SK-MEL-5 (cell line): ENCODE measurements at regions not wholly inside any gene's neighbourhood (a gene's known extent, or its start where the extent isn't known, plus 50 kb on each side); places are given as distances from the start of the nearest gene placed in this dataset.

Experiments used
- DNase-seq: peaks from one replicate; pipeline ENCODE4 v3.0.0-alpha.2; 2016; ENCODE audit warnings: low read depth, low spot score
- in situ Hi-C: cut with HindIII; loops from 2 replicates; pipeline ENCODE4 v1.10.0; 2016; ENCODE audit warnings: low sequenced_read_pairs, high pct_unique_total_duplicates, low pct_unique_long_range_greater_than_20kb

DNA sequence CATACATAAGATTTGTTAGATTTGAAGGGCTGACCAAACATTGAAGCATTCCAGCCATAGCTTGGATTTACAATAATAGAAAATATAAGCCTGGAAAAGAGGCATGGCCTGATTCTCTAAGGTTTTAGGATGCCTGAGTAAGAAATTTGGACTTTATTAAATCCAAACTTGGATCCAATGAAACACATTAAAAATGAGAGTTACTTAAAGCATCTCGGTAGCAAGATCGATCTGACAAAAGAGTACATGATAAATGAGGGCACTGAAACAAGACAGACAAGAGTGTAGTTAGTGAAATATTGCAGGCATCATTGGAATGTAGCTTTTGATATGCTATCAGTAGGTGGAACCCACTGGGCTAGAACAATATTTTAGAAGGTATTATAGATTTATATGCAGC lies 855.7 kb upstream of the DPPA4 start:
- no peak for DNase-seq
- in situ Hi-C loops, result no loop called here

DNA sequence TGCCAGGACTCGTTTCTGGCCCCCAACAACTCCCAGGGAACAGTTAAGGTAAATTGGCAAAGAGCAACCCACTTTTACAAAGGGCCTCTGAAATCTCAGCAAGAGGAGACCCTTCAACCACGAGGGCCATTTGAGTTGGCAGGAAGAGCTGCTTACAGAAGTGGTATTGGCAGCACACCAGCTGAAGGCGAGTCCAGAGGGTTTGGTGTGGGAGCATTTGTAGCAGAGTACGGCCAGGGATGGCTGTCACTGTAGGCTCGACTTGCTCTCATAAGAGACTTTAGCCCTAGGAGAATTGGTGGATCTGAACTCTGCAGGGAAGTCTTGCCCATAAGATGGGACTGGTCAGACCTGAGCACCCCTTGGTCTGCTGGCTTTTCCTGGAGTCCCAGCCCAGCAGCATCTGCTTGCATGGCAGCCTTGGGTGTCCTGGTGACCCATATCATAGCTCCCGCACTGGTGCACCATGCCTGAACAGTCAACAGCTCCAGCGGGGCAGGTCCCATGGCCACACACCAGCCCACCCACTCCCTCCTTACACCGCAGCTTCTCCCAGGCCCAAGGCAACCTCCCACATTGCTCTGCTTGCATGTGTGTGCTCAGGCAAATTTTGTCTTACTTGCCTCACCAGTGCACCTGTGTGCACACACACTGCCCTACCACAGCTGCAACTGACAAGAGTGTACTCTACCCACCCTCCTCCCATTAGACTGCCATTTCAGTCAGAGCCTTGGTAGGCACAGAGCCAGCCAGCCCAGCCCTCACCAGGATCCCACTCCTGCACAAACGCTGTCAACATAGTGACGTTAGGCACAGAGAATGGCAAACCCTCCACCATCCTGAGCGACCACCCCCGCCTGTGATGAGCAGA lies 861.6 kb upstream of the DPPA4 start:
- DNase-seq, result no peak
- in situ Hi-C loops, result no loop called here

DNA sequence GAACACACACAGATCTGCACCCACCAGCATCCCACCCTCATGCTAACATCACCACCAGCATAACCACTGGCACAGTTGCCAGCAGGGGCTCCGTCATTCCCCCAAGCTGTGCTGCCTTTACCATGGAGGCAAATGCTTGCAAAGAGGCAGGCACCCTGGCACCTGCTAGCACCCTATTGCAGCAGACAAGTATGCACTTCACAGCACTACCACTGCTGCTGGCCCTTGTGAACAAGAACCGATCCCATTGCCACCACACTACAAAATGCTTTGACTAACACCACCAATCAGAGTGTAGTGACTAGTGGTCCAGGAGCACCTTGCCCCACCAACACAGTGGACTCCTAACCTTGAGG lies 862.2 kb upstream of the DPPA4 start:
- no peak for DNase-seq
- in situ Hi-C loops, result no loop called here

DNA sequence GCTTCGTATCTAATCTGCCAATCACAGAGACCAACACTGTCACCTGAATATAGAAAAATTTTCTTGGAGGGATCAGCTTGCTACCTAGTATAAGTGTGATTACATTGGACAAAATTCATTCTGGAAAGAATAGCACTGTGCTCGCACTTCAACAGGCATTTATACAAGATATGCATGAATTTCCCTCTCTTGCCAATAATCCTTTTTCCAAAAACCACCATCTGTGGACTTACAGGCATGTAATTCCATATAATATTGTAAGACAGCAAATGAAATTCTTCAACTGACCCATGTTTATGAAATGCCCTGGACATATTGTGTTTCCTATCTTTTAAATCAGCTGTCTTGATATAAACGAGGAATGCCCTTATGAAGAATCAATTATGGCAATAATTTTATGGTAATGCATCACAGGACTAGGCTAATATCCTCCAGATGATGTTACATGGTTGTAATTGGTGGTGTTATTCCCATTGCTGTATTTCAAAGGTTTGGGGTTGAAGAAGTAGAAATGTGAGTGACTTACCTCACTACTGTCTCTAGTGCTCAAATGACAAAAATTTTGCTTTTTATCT lies 861.4 kb upstream of the NECTIN3 start:
- no peak for DNase-seq
- in situ Hi-C loops, result no loop called here

DNA sequence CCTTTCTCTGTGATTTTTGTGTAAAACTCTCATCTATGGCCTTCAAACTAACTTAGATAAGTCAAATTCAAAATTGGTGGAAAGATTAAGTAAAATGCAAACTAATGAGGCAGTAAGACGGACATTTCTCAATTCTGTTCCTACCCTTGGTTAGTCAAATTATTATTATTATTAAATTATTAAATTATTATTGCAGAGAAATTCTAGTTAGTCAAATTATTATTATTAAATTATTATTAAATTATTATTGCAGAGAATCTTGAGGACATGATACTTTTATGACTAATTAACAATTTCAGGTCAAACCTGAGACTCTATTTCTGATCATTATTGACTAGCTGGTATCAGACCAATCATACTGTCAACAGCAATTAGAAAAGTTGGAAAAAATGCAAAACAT lies 845.0 kb upstream of the NECTIN3 start:
- in situ Hi-C loops, result no loop called here
- no peak for DNase-seq

DNA sequence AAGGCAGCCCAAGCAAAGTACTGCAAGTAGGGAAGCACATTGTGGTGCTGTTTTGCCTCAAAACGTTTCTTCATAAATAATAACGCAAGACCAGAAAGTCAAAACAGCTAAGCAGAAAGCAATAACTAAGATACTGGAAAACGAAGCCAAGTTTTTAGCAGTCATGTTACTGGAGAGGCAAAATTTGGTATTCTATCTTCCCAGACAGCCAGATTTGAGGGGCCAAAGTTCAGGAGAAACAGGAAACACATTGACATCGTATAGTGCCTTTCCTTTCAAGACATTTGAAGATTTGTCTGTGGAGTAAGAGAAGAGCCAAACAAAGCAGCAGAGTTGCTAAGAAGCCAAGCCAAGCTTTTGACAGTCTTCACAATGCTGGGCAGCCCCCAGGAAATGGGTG lies 843.6 kb upstream of the NECTIN3 start:
- in situ Hi-C loops, result no loop called here

DNA sequence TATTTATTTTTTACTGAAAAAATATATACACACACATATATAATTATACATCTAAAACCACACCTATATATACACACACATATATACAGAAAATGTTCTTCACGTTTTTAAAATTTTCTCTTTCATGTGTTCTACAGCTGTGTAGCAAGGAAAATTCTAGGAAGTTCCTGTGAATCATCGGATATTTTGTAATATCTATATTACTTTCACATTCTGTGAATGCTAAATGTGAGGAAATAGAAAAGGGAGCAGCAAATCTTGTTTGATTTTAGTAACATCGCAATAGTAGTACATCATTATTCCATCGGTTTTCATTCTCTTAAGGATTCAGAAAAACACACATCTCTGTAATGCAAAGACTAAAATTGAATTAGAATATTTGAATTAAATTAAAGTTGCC lies 836.8 kb upstream of the NECTIN3 start:
- no peak for DNase-seq
- in situ Hi-C loops, result no loop called here

More for the DNA sequence above, 843.6 kb upstream of the NECTIN3 start:
- DNase-seq, result no peak

DNA sequence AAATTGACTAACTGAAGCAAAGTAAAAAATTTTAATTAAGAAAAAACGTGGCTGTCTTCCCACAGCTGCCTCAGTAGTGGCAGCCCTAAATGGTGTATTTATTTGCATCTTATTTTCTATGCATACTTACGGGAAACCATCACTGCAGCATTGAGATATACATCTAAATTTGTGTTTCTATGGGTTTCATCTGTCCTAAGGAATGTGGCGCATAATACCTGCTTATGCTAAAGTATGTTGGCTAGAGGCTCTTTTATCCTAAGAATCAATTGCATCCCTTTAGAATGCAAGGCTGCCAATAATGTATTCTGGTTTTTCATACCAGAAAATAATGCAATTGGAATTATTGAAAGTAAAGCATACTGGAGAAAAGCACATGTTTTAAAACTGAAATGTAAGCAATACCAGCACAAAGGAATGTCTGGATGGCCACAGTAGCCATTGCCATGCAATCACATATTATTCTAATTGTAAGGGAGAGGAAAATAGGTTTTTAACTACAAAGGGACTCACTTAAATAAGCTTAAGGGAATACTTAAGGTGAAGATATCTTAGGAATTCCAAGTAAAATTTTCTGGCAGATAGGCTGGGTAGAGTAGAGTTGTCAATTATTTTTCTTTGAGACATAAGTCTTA lies 834.5 kb upstream of the NECTIN3 start:
- DNase-seq, result no peak
- in situ Hi-C loops, result no loop called here

DNA sequence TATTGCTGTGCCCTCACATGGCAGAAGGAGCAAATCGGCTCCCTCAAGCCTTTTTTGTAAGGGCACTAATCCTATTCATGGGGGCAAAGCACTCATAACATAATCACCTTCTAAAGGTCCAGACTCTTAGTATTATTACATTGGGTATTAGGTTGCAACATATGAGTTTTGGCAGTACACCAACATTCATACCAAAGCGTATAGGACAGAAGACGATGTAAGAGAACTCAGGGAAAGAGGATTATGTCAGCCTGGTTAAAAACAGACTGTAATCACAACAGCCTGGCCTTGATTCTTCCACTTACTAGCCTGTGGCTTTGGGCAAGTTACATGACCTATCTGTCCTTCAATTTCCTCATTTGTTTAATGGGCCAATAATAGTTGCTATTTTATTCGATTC lies 828.5 kb upstream of the NECTIN3 start:
- no peak for DNase-seq
- in situ Hi-C loops, result no loop called here

DNA sequence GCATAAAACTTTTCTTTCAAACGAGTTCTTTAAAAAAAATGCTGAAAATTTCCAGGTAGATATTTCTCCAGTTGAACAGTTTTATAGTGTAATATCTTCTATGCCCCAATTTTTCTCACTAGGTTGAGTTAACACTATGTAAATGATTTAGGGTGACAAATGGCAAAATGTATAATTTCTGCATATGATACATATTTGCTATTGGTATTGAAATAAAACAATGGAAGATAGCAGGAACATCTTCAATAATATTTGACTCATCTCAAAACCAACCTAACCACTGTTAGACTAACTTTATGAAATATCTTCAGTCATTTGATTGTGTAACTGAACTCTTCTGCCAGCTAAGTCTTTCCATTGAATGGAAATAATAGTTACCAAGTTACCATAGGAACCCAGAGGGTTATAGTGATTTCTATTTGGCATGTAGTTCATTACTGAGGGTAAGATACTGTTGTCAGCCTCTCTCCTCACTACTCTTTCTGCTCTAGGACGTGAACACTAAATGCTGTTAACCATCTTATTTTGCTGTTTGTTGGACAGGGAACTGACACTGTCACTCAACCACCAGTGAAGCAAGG lies 824.7 kb upstream of the NECTIN3 start:
- in situ Hi-C loops, result no loop called here
- no peak for DNase-seq

DNA sequence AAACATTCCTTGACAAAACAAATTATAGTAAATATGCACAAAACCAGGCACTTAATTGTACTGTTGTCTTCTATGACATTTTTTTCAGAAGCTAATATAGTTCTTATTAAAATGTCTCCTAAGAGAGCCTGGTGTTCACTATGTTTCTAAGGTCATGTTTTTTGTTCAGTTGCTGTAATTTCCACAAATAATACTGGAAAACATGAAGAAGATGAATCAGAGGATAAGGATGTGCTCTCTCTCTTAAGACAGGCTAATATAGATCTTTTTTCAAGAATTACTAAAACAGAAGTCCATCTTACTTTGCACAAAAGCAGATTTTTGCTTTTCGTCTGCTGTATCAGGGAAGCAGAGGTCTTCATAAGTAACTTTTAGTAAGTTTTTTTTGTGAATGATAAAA lies 823.0 kb upstream of the NECTIN3 start:
- in situ Hi-C loops, result no loop called here
- no peak for DNase-seq

DNA sequence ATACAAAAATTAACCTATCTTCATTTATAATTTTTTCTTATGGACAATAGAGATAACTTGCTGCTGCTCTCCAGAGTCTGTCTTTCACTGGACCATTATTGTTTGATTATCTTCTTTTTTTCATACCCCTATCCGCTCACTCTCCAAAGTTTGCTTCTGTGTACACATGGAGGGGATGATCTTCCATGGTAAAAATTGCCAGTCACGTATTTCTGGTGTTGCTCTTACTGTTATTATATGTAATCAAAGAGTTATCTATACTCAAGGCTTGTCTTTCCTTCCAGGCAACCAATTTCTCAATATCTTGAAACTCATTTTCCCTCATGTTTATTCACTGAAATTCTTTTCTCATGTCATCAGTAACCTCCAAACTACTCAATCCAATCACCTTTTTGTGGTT lies 817.8 kb upstream of the NECTIN3 start:
- in situ Hi-C loops, result no loop called here
- DNase-seq, result no peak

DNA sequence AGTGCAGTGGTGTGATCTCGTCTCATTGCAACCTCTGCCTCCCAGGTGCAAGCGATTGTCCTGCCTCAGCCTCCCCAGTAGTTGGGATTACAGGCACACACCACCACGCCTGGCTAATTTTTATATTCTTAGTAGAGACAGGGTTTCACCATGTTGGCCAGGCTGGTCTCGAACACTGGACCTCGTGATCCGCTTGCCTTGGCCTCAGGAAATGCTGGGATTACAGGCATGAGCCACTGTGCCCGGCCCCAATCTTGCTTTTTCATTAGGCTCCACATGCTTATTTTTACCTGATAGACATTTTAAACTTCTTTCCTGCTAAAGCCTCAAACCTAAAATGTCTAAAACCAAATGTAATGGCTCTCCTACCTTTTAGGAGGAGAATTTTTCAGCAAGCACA lies 817.0 kb upstream of the NECTIN3 start:
- no peak for DNase-seq
- in situ Hi-C loops, result no loop called here

DNA sequence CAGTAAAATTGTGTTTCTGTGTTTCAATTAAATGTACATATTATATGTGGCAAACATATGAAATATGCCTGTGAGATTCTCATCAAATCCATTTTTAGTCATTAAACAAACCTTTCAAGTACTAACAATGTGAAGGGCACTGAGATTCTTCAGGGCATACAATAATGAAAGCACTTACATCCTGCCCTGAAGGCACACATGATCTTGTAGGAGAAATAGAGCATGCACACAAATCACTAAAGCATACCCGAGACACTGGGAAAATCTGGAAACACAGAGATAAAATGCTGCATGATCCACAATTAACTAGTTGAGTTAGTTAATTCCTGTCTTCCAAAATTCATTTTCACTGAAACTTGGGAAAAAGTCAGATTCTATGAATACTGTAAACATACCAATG lies 810.5 kb upstream of the NECTIN3 start:
- peak; percentile 83 for DNase-seq
- in situ Hi-C loops, result no loop called here

DNA sequence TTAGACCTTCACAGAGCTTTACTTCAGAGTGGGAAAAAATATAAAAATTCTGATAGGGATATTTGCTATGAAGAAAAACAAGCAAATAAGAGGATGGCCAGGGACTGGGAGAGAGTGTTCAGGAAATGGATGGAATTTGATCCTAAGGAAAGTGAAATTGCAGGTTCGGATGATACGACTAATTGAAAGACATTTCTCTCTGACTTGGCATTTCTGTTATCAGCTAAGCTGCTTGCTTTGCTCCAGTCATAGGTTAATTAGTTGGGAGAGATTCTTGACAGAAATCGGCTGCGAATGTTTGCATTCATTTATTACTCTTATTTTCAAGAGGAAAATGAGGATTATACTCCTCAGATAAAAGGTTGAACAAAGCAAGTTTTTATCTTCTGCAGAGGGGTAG lies 808.7 kb upstream of the NECTIN3 start:
- in situ Hi-C loops, result no loop called here
- no peak for DNase-seq

DNA sequence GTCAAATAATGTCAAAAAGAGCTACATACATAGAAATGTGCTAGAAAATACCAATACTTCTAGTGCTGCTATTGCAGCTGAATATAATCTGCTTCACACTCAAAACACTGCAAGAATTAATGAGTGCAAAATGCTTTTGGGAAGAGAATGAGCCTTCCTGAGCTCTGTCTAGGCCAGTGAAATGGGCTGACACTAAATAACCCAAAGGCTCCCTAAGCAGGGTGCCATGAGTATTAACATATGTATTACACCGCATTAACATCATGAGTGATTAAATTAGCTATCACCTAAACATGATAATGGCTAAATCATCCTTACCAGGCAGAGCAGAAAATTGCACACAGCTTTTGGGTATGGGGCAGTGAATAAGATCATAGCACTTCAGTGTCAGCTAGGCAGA lies 806.3 kb upstream of the NECTIN3 start:
- DNase-seq, result no peak
- in situ Hi-C loops, result no loop called here

DNA sequence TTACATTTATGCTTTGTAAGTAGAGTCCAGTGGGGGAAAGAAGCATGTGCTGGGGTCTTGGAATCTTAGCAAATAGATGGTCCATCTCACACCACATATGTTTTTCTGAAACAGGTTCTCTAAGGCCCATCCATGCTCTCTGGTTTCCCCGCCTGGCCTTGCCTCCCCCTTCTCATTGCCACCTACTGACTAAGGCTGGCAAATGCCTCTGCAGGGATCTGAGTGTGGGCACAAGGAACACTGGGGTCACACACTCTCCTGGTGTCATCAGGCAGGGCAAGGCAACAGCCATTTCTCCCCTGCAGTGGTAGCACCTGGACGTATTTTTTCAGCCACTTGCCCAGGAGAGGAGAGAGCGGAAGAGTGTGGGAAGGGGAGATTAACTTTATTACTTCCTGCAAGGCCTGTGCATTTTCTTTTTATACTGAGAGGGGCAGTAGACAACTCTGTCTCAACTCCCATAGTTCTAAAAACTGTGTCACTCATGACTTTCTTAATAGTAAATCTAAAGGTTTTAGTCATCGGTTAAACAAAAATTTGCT lies 804.2 kb upstream of the NECTIN3 start:
- no peak for DNase-seq
- in situ Hi-C loops, result no loop called here

DNA sequence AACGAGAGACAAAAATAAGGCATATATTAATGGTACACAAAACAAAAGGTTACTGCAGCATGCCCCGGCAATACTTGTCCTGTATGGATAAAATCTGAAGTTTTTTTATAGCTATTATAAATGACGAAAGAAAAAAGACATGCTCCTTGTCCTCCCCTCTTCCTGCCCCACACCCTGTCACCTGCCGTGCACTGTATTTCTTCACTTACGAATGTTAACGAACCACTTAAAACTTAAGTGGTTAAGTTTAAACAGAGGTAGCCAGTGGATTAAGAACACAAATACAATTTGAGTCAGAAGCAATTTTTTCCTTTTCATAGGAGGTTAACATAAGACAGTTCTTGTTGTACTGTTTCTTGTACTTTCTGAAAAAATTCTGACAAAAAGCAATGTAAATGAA lies 799.1 kb upstream of the NECTIN3 start:
- no peak for DNase-seq
- in situ Hi-C loops, result no loop called here
